ENCODE measurements at regions not wholly inside any gene's neighbourhood (a gene's known extent, or its start where the extent isn't known, plus 50 kb on each side); places are given as distances from the start of the nearest gene placed in this dataset.

GRCh38 chr1:114310695-114311271 is 157.1 kb upstream of the SYT6 start:
- in situ Hi-C loops (cut with MboI) (no loop called here), intact Hi-C loops (cut with micrococcal nuclease) (no loop called here)
- no peaks in the 10 kb centered on the region for H3K9me3 ChIP-seq (replicated peaks; ENCODE audit: control insufficient read depth, insufficient read depth, low read depth, low read length)
- peaks cover 0 to 3% of the 10 kb centered on the region in 2 experiments; a peak in 1 of 5 replicates for H3K27me3 ChIP-seq (ENCODE audit: control insufficient read depth in 2 of 2, insufficient read depth in 2 of 2, low read length in 2 of 2)
- H3K36me3 ChIP-seq (ENCODE audit: control insufficient read depth, insufficient read depth, low read length), result no peaks in the 10 kb centered on the region
- no peak overlapping the region for H3K27ac ChIP-seq (ENCODE audit: extremely low read depth, low read depth, low read length)
- ATAC-seq, result no peak
- no peak overlapping the region for H3K9ac ChIP-seq (ENCODE audit: insufficient read depth in 1 of 2, low read depth in 2 of 2, low read length in 2 of 2)
- no peak for DNase-seq (ENCODE audit: extremely low read depth in 1 of 4, low spot score in 3 of 4)
- H4K20me1 ChIP-seq (replicated peaks; ENCODE audit: control insufficient read depth, insufficient read depth, low read length), result no peaks in the 10 kb centered on the region
- H3K4me2 ChIP-seq (ENCODE audit: insufficient read depth, low read length), result no peak overlapping the region
- H2AFZ ChIP-seq (ENCODE audit: low read depth, low read length), result no peak overlapping the region
- no peak for FAIRE-seq
- BruUV-seq (replicated peaks), result no TSS peak
- ChIA-PET POLR2A (no interaction called here), CTCF (ENCODE audit: low intra/inter-chr PET ratio) (no interaction called here)
- no peak overlapping the region for H3K4me3 ChIP-seq
- no peaks in the 10 kb centered on the region for H3K4me1 ChIP-seq (replicated peaks in 1 of 2; ENCODE audit: control insufficient read depth in 2 of 2, insufficient read depth in 2 of 2, low read length in 2 of 2)
- 0% methylated on average over 3 of the region's 3 CpGs for WGBS (ENCODE audit: insufficient coverage, low coverage, missing lambda C conversion rate)
- H3K79me2 ChIP-seq (ENCODE audit: control insufficient read depth, insufficient read depth, low read length), result no peaks in the 10 kb centered on the region
- TF ChIP-seq SRSF9 (IDR thresholded peaks at IDR 0.05; ENCODE audit: borderline replicate concordance, low read depth, low read length) (no peak), GABPB2 (CRISPR knock-in tag; conservative IDR thresholded peaks at IDR 0.05) (no peak), KDM1A (IDR thresholded peaks at IDR 0.05) (no peak), GATAD2B (IDR thresholded peaks at IDR 0.05; ENCODE audit: borderline replicate concordance) (no peak), ZNF134 (CRISPR knock-in tag; conservative IDR thresholded peaks at IDR 0.05) (no peak), ARID2 (IDR thresholded peaks at IDR 0.05) (no peak), ILK (tag; IDR thresholded peaks at IDR 0.05; ENCODE audit: borderline replicate concordance, low read depth) (no peak), TFAM (CRISPR knock-in tag; conservative IDR thresholded peaks at IDR 0.05) (no peak), ZFP30 (CRISPR knock-in tag; IDR thresholded peaks at IDR 0.05; ENCODE audit: borderline replicate concordance) (no peak), ZNF133 (CRISPR knock-in tag; IDR thresholded peaks at IDR 0.05) (no peak), NCOA1 (IDR thresholded peaks at IDR 0.05; ENCODE audit: low read depth) (no peak), ZNF778 (CRISPR knock-in tag; IDR thresholded peaks at IDR 0.05) (no peak), ZNF124 (CRISPR knock-in tag; IDR thresholded peaks at IDR 0.05) (no peak)
- TF ChIP-seq, protein P1, sequence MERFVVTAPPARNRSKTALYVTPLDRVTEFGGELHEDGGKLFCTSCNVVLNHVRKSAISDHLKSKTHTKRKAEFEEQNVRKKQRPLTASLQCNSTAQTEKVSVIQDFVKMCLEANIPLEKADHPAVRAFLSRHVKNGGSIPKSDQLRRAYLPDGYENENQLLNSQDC (CRISPR knock-in tag; IDR thresholded peaks at IDR 0.05), result no peak
- TF ChIP-seq, protein P2, sequence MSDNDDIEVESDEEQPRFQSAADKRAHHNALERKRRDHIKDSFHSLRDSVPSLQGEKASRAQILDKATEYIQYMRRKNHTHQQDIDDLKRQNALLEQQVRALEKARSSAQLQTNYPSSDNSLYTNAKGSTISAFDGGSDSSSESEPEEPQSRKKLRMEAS (CRISPR knock-in tag; IDR thresholded peaks at IDR 0.05), result no peak
- H3K9me1 ChIP-seq (ENCODE audit: control insufficient read depth, insufficient read depth, low read length), result no peaks in the 10 kb centered on the region

Data from K562 (cell line).